ENCODE measurements at regions not wholly inside any gene's neighbourhood (a gene's known extent, or its start where the extent isn't known, plus 50 kb on each side); places are given as distances from the start of the nearest gene placed in this dataset.

DNA sequence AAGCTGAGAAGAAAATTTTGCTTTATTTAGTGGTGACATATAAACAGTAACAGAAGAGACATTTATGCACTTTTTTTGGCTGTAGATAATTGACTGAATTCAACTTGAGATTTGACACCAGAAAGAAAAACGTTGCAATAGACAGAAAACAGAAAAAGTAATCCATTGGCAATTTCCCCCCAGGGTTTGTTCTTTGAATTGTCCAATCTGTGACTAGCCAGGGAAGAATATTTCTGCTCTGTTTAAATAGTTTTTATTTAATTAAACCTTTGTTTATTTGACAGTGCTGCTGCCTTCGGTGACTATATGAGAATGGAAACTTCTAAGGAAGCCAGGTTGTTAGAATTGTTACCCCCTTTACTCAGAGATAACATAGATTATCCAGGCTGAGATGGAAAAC, 210.6 kb downstream of the DEPDC1B start:
- DNase-seq (no peak), ATAC-seq (ENCODE audit: low read depth) (no peak)
- ChIA-PET CTCF (no interaction called here), POLR2A (no interaction called here)
- no peak overlapping the region for H2AFZ ChIP-seq (ENCODE audit: insufficient read depth, low read depth, low read length, poor library complexity, severe bottlenecking)
- H3K4me1 Mint-ChIP-seq: peaks cover 15% of the 10 kb centered on the region
- H3K4me3 ChIP-seq (ENCODE audit: control extremely low read depth in 1 of 5, extremely low read depth in 1 of 5, insufficient read depth in 1 of 5, low read depth in 2 of 5, low read length in 4 of 5): no peak overlapping the region
- H3K27me3 Mint-ChIP-seq: no peaks in the 10 kb centered on the region
- H3K9ac ChIP-seq (ENCODE audit: low read length): no peak overlapping the region
- H3K9me3 Mint-ChIP-seq (ENCODE audit: insufficient read depth): no peaks in the 10 kb centered on the region
- no peaks in the 10 kb centered on the region for H3K79me2 ChIP-seq (ENCODE audit: control insufficient read depth, insufficient read depth, low read length)
- H3K4me1 ChIP-seq (ENCODE audit: control insufficient read depth in 2 of 2, insufficient read depth in 2 of 2, low read length in 2 of 2): peaks cover 10 to 11% of the 10 kb centered on the region in 2 donors
- H3K4me2 ChIP-seq (replicated peaks; ENCODE audit: low read depth, low read length, poor library complexity, severe bottlenecking): no peak overlapping the region
- H3K27me3 ChIP-seq (replicated peaks in 1 of 4; ENCODE audit: control extremely low read depth in 1 of 4, control insufficient read depth in 3 of 4, insufficient read depth in 4 of 4, low read length in 3 of 4): no peaks in the 10 kb centered on the region
- peaks cover 0 to 2% of the 10 kb centered on the region in 2 experiments for H3K36me3 ChIP-seq (replicated peaks in 1 of 2; ENCODE audit: control extremely low read depth in 1 of 2, control insufficient read depth in 1 of 2, extremely low read depth in 1 of 2, insufficient read depth in 2 of 2, low read length in 1 of 2)
- no peak overlapping the region for H3K4me3 Mint-ChIP-seq
- no peak for TF ChIP-seq CTCF (IDR thresholded peaks at IDR 0.05)
- no peak for TF ChIP-seq EZH2 (IDR thresholded peaks at IDR 0.05; ENCODE audit: borderline replicate concordance, insufficient read depth, low read depth, low read length, poor library complexity, severe bottlenecking)
- intact Hi-C loops (cut with micrococcal nuclease): no loop called here
- no peaks in the 10 kb centered on the region for H3K9me3 ChIP-seq (ENCODE audit: control extremely low read depth in 1 of 3, control insufficient read depth in 2 of 3, insufficient read depth in 1 of 3, low read length in 2 of 3)
- WGBS (ENCODE audit: insufficient coverage): no CpG with 5 or more reads among the region's 2 CpGs
- H3K27ac ChIP-seq (ENCODE audit: low read length in 2 of 2): no peak overlapping the region
- no peak overlapping the region for H3K27ac Mint-ChIP-seq
- no peaks in the 10 kb centered on the region for H4K20me1 ChIP-seq (ENCODE audit: control insufficient read depth, insufficient read depth, low read length, poor library complexity, severe bottlenecking)

- intact Hi-C loops (cut with micrococcal nuclease): no loop called here
- TF ChIP-seq EZH2 (IDR thresholded peaks at IDR 0.05; ENCODE audit: borderline replicate concordance, insufficient read depth, low read depth, low read length, poor library complexity, severe bottlenecking) (no peak), CTCF (IDR thresholded peaks at IDR 0.05) (no peak)
- Histone ChIP-seq H3K79me2 (ENCODE audit: control insufficient read depth, insufficient read depth, low read length) (no peaks in the 10 kb centered on the region), H4K20me1 (ENCODE audit: control insufficient read depth, insufficient read depth, low read length, poor library complexity, severe bottlenecking) (no peaks in the 10 kb centered on the region), H3K27me3 (replicated peaks in 1 of 4; ENCODE audit: control extremely low read depth in 1 of 4, control insufficient read depth in 3 of 4, insufficient read depth in 4 of 4, low read length in 3 of 4) (no peaks in the 10 kb centered on the region), H3K4me2 (replicated peaks; ENCODE audit: low read depth, low read length, poor library complexity, severe bottlenecking) (no peak overlapping the region), H3K27ac (ENCODE audit: low read length in 2 of 2) (no peak overlapping the region), H3K4me3 (ENCODE audit: control extremely low read depth in 1 of 5, extremely low read depth in 1 of 5, insufficient read depth in 1 of 5, low read depth in 2 of 5, low read length in 4 of 5) (no peak overlapping the region), H3K4me1 (ENCODE audit: control insufficient read depth in 2 of 2, insufficient read depth in 2 of 2, low read length in 2 of 2) (peaks cover 3% of the 10 kb centered on the region in 2 donors), H3K36me3 (replicated peaks in 1 of 2; ENCODE audit: control extremely low read depth in 1 of 2, control insufficient read depth in 1 of 2, extremely low read depth in 1 of 2, insufficient read depth in 2 of 2, low read length in 1 of 2) (peaks cover 0 to 2% of the 10 kb centered on the region in 2 experiments), H3K9ac (ENCODE audit: low read length) (no peak overlapping the region), H3K9me3 (ENCODE audit: control extremely low read depth in 1 of 3, control insufficient read depth in 2 of 3, insufficient read depth in 1 of 3, low read length in 2 of 3) (no peaks in the 10 kb centered on the region), H2AFZ (ENCODE audit: insufficient read depth, low read depth, low read length, poor library complexity, severe bottlenecking) (no peak overlapping the region)
- Mint-ChIP-seq H3K27me3 (no peaks in the 10 kb centered on the region), H3K4me3 (no peak overlapping the region), H3K4me1 (peaks cover 8% of the 10 kb centered on the region), H3K9me3 (ENCODE audit: insufficient read depth) (no peaks in the 10 kb centered on the region), H3K27ac (no peak overlapping the region)
- POLR2A ChIA-PET: no interaction called here
- no peak for ATAC-seq (ENCODE audit: low read depth)
- DNase-seq: no peak
- no CpG with 5 or more reads among the region's 6 CpGs for WGBS (ENCODE audit: insufficient coverage)
- CTCF ChIA-PET: no interaction called here
Observed at GRCh38 chr5:60488466-60489130, 211.4 kb downstream of the DEPDC1B start.
